ENCODE measurements at regions not wholly inside any gene's neighbourhood (a gene's known extent, or its start where the extent isn't known, plus 50 kb on each side); places are given as distances from the start of the nearest gene placed in this dataset.

GRCh38 chr5:163373436-163374084 is 63.8 kb upstream of the CCNG1 start:
- no peak overlapping the region for H2AFZ ChIP-seq (ENCODE audit: low read depth)
- CTCF ChIA-PET = no interaction called here
- H3K36me3 ChIP-seq (replicated peaks in 1 of 2; ENCODE audit: control insufficient read depth in 1 of 2, insufficient read depth in 2 of 2, low read length in 1 of 2) = no peaks in the 10 kb centered on the region
- H3K9me2 ChIP-seq = no peaks in the 10 kb centered on the region
- WGBS (ENCODE audit: low lambda C conversion rate) = 34% methylated on average over 2 of the region's 2 CpGs
- H3K4me3 ChIP-seq (ENCODE audit: low read depth in 2 of 2, low read length in 1 of 2) = no peak overlapping the region
- H3K9me3 ChIP-seq = no peaks in the 10 kb centered on the region
- TF ChIP-seq, protein P1, sequence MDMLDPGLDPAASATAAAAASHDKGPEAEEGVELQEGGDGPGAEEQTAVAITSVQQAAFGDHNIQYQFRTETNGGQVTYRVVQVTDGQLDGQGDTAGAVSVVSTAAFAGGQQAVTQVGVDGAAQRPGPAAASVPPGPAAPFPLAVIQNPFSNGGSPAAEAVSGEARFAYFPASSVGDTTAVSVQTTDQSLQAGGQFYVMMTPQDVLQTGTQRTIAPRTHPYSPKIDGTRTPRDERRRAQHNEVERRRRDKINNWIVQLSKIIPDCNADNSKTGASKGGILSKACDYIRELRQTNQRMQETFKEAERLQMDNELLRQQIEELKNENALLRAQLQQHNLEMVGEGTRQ (IDR thresholded peaks at IDR 0.05; ENCODE audit: borderline replicate concordance, low read depth, low read length) = no peak
- no peak overlapping the region for H3K9ac ChIP-seq
- no peaks in the 10 kb centered on the region for H4K20me1 ChIP-seq (ENCODE audit: insufficient read depth)
- POLR2A ChIA-PET = no interaction called here
- no peaks in the 10 kb centered on the region for H3K4me1 ChIP-seq (ENCODE audit: control insufficient read depth in 1 of 2, insufficient read depth in 2 of 2, low read depth in 1 of 2, low read length in 1 of 2)
- no peak overlapping the region for H3K27ac ChIP-seq (ENCODE audit: low read depth in 2 of 2, low read length in 1 of 2)
- no peaks in the 10 kb centered on the region for H3K79me2 ChIP-seq (ENCODE audit: insufficient read depth)
- H3F3A ChIP-seq (replicated peaks; ENCODE audit: insufficient read depth) = no peaks in the 10 kb centered on the region
- no peaks in the 10 kb centered on the region for H3K27me3 ChIP-seq (ENCODE audit: insufficient read depth)
- no peak for DNase-seq
- H3K4me2 ChIP-seq = no peak overlapping the region

- Histone ChIP-seq H4K20me1 (ENCODE audit: insufficient read depth) (no peaks in the 10 kb centered on the region), H3K4me2 (no peak overlapping the region), H3K9me3 (no peaks in the 10 kb centered on the region), H3K4me3 (ENCODE audit: low read depth in 2 of 2, low read length in 1 of 2) (no peak overlapping the region; a peak in 1 of 4 replicates), H3K4me1 (ENCODE audit: control insufficient read depth in 1 of 2, insufficient read depth in 2 of 2, low read depth in 1 of 2, low read length in 1 of 2) (no peaks in the 10 kb centered on the region), H3K79me2 (ENCODE audit: insufficient read depth) (no peaks in the 10 kb centered on the region), H3K9ac (no peak overlapping the region), H3K27me3 (ENCODE audit: insufficient read depth) (no peaks in the 10 kb centered on the region), H3K9me2 (no peaks in the 10 kb centered on the region), H2AFZ (ENCODE audit: low read depth) (no peak overlapping the region), H3K36me3 (replicated peaks in 1 of 2; ENCODE audit: control insufficient read depth in 1 of 2, insufficient read depth in 2 of 2, low read length in 1 of 2) (no peaks in the 10 kb centered on the region), H3K27ac (ENCODE audit: low read depth in 2 of 2, low read length in 1 of 2) (no peak overlapping the region), H3F3A (replicated peaks; ENCODE audit: insufficient read depth) (peaks cover 7% of the 10 kb centered on the region)
- DNase-seq = no peak
- POLR2A ChIA-PET = no interaction called here
- 69% methylated on average over 6 of the region's 6 CpGs for WGBS (ENCODE audit: low lambda C conversion rate)
- CTCF ChIA-PET = interaction anchor here (1.0 to 1.1 kb wide), 2 partner anchors 15 to 31 kb away, joined by 5 to 6 read pairs; no protein-coding TSS in a partner anchor
- no peak for TF ChIP-seq GABPA (IDR thresholded peaks at IDR 0.05; ENCODE audit: low read depth)
- TF ChIP-seq, protein P2, sequence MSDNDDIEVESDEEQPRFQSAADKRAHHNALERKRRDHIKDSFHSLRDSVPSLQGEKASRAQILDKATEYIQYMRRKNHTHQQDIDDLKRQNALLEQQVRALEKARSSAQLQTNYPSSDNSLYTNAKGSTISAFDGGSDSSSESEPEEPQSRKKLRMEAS (IDR thresholded peaks at IDR 0.05; ENCODE audit: low read depth) = no peak
- TF ChIP-seq JUND (IDR thresholded peaks at IDR 0.05) = no peak
- TF ChIP-seq, protein P1 (IDR thresholded peaks at IDR 0.05; ENCODE audit: borderline replicate concordance, low read depth, low read length) = no peak
- TF ChIP-seq, protein P3, sequence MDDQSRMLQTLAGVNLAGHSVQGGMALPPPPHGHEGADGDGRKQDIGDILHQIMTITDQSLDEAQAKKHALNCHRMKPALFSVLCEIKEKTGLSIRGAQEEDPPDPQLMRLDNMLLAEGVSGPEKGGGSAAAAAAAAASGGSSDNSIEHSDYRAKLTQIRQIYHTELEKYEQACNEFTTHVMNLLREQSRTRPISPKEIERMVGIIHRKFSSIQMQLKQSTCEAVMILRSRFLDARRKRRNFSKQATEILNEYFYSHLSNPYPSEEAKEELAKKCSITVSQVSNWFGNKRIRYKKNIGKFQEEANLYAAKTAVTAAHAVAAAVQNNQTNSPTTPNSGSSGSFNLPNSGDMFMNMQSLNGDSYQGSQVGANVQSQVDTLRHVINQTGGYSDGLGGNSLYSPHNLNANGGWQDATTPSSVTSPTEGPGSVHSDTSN (IDR thresholded peaks at IDR 0.05) = no peak
- no peak for TF ChIP-seq EP300 (IDR thresholded peaks at IDR 0.05; ENCODE audit: borderline replicate concordance in 1 of 2, low read depth in 1 of 2, low read length in 1 of 2)
- TF ChIP-seq RFX5 (IDR thresholded peaks at IDR 0.05; ENCODE audit: low read length) = no peak
- TF ChIP-seq RAD21 (IDR thresholded peaks at IDR 0.05; ENCODE audit: low read length) = no peak
- no peak for TF ChIP-seq RCOR1 (IDR thresholded peaks at IDR 0.05; ENCODE audit: low read length)
Measured at GRCh38 chr5:163377982-163378381, 59.4 kb upstream of the CCNG1 start.

All from SK-N-SH (cell line).